Ovary (tissue), 3 donors: ENCODE measurements at regions not wholly inside any gene's neighbourhood (a gene's known extent, or its start where the extent isn't known, plus 50 kb on each side); places are given as distances from the start of the nearest gene placed in this dataset.
"Not testable (repeated sequence)": the region's sequence is repeated elsewhere in the genome, so short reads cannot be mapped to it uniquely, and the experiment has no call there.

ENCODE experiments used
- POLR2A ChIP-seq: fragments of 450-650 bp; IDR thresholded peaks from one replicate; pipeline ENCODE4 v1.6.1; 2017; ENCODE audit warnings: antibody characterized with exemption, mild to moderate bottlenecking, moderate library complexity
- TF ChIP-seq, protein P1 (sequence below), 3 donors: fragments of 450-650 bp in 2 of 3; fragments of 200-600 bp in 1 of 3; IDR thresholded peaks; one replicate each; pipeline versions ENCODE4 v1.5.1 to v1.8.0; 2016 to 2022; ENCODE audit warnings: antibody characterized with exemption in 3 of 3, mild to moderate bottlenecking in 1 of 3
- donor health status: DM: no; HTN: no; CAD: no.

DNA sequence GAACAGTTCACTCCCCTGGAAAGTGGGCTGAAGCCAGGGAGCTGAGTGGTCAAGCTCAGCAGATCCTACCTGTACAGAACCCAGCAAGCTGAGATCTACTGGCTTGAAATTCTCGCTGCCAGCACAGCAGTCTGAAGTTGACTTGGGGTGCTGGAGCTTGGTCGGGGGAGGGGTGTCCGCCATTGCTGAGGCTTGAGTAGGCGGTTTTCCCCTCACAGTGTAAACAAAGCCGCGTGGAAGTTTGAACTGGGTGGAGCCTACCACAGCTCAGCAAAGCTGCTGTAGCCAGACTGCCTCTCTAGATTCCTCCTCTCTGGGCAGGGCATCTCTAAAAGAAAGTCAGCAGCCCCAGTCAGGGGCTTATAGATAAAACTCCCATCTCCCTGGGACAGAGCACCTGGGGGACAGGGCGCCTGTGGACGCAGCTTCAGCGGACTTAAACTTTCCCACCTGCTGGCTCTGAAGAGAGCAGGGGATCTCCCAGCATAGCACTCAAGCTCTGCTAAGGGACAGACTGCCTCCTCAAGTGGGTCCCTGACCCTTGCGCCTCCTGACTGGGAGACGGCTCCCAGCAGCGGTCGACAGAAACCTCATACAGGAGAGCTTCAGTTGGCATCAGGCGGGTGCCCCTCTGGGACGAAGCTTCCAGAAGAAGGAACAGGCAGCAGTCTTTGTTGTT is 135.3 kb upstream of the HS3ST4 start:
- TF ChIP-seq, protein P1, sequence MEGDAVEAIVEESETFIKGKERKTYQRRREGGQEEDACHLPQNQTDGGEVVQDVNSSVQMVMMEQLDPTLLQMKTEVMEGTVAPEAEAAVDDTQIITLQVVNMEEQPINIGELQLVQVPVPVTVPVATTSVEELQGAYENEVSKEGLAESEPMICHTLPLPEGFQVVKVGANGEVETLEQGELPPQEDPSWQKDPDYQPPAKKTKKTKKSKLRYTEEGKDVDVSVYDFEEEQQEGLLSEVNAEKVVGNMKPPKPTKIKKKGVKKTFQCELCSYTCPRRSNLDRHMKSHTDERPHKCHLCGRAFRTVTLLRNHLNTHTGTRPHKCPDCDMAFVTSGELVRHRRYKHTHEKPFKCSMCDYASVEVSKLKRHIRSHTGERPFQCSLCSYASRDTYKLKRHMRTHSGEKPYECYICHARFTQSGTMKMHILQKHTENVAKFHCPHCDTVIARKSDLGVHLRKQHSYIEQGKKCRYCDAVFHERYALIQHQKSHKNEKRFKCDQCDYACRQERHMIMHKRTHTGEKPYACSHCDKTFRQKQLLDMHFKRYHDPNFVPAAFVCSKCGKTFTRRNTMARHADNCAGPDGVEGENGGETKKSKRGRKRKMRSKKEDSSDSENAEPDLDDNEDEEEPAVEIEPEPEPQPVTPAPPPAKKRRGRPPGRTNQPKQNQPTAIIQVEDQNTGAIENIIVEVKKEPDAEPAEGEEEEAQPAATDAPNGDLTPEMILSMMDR (IDR thresholded peaks at IDR 0.05): not testable (repeated sequence)
- TF ChIP-seq POLR2A: not testable (repeated sequence)
